ENCODE measurements at regions not wholly inside any gene's neighbourhood (a gene's known extent, or its start where the extent isn't known, plus 50 kb on each side); places are given as distances from the start of the nearest gene placed in this dataset.

DNA sequence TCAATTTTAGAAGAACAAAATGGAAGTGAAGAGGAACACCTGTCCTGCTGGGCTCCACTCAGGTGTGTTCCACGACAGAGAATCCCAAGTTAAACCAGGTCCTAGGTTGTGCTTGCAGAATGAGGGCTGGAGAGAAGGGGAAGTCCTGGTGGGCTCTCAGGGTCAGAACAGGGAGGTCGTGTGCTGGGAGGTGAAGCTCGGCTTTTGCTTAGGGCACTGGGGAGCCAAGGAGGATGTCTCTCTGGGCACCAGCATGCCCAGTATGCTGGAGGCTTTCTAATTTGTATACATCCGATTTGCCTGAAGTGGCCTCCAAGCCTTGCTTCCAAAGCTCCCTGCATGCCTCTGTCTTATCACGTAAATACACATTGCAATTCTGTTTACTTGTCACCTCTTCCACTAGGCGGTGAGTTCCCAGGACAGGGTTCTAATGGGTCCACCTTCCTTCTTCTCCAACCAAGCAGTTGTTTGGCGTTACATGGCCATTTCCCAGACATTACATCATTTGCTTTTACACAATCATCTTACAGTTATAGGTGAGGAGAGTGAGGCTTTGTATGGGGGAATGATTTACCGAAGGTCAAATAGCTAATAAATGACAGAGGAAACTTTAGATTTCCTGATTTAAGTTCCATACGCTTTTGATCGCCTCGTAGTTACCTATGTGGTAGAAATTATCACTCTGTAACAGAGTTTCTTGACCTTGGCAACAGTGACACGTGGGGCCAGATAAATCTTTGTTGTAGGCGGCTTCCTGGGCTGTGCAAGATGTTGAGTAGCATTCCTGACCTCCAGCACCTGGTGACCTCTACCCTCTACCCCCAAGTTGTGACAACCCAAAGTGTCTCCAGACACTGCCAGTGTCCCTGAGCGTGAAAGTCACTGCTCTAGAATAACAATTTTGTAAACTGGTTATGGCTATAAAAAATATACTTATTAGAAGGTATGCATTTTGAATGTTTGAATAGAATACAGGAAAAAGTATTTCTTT, 901.5 kb downstream of the TBC1D22A start:
- ChIA-PET POLR2A (no interaction called here), CTCF (no interaction called here)
- no peak for TF ChIP-seq CTCF (IDR thresholded peaks at IDR 0.05; ENCODE audit: insufficient read depth, low read depth, low read length)
- no peak for DNase-seq (ENCODE audit: low read depth)
- Histone ChIP-seq H3K4me3 (ENCODE audit: low read depth, low read length) (no peak overlapping the region), H3K27me3 (ENCODE audit: control insufficient read depth, insufficient read depth, low read length) (no peaks in the 10 kb centered on the region), H3K36me3 (ENCODE audit: control insufficient read depth, insufficient read depth, low read length) (no peaks in the 10 kb centered on the region)

DNA sequence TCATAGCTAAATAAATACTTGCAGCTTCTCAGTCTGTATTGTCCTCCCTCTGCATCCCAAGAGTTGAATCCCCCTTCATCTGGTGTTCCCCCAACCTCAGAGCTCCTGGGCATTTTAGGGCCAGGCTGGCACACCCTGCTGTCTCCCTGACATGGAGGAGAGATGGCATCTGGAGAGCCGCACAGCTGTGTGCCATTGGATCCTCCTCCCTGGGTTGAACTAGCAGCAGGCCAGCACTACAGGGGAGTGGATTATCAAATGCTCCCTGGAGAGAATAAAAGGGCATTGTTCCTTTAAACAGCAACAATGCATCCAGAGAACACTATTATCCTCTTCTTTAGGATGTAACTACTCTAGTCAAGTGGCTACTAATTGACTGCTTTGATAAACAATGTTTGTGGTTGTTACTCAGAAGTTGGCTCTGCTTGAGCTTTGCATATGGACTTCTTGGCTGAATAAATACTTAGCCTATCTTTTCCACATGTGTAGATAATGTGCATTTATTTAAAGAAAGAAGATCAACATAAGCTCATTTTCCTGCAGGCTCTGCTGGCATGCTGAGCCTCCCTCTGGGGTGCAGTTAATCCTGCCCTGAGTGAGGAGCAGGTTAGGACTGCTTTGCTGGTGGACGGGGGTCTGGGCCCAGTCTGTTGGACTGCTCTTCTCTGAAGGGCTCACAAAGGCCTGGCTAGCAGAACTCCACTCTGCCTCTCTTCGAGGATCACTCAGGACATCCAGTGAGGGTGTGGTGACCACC, 897.2 kb downstream of the TBC1D22A start:
- no peaks in the 10 kb centered on the region for H3K27me3 ChIP-seq (ENCODE audit: control insufficient read depth, insufficient read depth, low read length)
- H3K36me3 ChIP-seq (ENCODE audit: control insufficient read depth, insufficient read depth, low read length), result no peaks in the 10 kb centered on the region
- CTCF ChIA-PET, result no interaction called here
- no peak for DNase-seq (ENCODE audit: low read depth)
- no peak overlapping the region for H3K4me3 ChIP-seq (ENCODE audit: low read depth, low read length)
- no peak for TF ChIP-seq CTCF (IDR thresholded peaks at IDR 0.05; ENCODE audit: insufficient read depth, low read depth, low read length)
- POLR2A ChIA-PET, result no interaction called here

DNA sequence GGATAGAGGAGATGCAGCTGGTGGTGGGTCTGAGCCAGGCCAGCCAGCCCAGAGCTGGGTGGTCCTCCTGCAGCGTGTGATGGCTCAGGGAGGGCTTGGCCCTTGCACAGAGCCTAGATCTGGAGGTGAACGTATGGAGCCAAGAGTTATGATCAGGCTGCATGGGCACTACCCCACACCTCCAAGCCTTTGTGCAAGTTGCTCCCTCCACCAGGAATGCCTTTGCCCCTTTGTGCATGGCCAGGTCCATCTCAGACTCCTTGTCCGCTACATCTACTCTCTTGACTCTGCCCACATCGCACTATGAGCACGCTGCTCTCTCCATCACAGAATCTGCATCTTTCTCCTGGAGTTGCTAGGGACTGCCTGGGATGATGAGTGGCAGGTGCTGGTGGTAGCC, 895.7 kb downstream of the TBC1D22A start:
- POLR2A ChIA-PET, result no interaction called here
- Histone ChIP-seq H3K36me3 (ENCODE audit: control insufficient read depth, insufficient read depth, low read length) (no peaks in the 10 kb centered on the region), H3K4me3 (ENCODE audit: low read depth, low read length) (no peak overlapping the region), H3K27me3 (ENCODE audit: control insufficient read depth, insufficient read depth, low read length) (no peaks in the 10 kb centered on the region)
- TF ChIP-seq CTCF (IDR thresholded peaks at IDR 0.05; ENCODE audit: insufficient read depth, low read depth, low read length), result no peak
- no peak for DNase-seq (ENCODE audit: low read depth)
- CTCF ChIA-PET, result no interaction called here

GRCh38 chr22:47657224-47657623, 894.8 kb downstream of the TBC1D22A start:
- H3K4me3 ChIP-seq (ENCODE audit: low read depth, low read length), result no peak overlapping the region
- POLR2A ChIA-PET, result no interaction called here
- TF ChIP-seq CTCF (IDR thresholded peaks at IDR 0.05; ENCODE audit: insufficient read depth, low read depth, low read length), result no peak
- CTCF ChIA-PET, result no interaction called here
- DNase-seq (ENCODE audit: low read depth), result no peak
- H3K27me3 ChIP-seq (ENCODE audit: control insufficient read depth, insufficient read depth, low read length), result no peaks in the 10 kb centered on the region
- H3K36me3 ChIP-seq (ENCODE audit: control insufficient read depth, insufficient read depth, low read length), result no peaks in the 10 kb centered on the region

GRCh38 chr22:47656806-47657205, 894.4 kb downstream of the TBC1D22A start:
- ChIA-PET CTCF (no interaction called here), POLR2A (no interaction called here)
- H3K27me3 ChIP-seq (ENCODE audit: control insufficient read depth, insufficient read depth, low read length), result no peaks in the 10 kb centered on the region
- no peak for DNase-seq (ENCODE audit: low read depth)
- H3K36me3 ChIP-seq (ENCODE audit: control insufficient read depth, insufficient read depth, low read length), result no peaks in the 10 kb centered on the region
- no peak overlapping the region for H3K4me3 ChIP-seq (ENCODE audit: low read depth, low read length)
- TF ChIP-seq CTCF (IDR thresholded peaks at IDR 0.05; ENCODE audit: insufficient read depth, low read depth, low read length), result no peak

Data from BJ (cell line).